ENCODE measurements at regions not wholly inside any gene's neighbourhood (a gene's known extent, or its start where the extent isn't known, plus 50 kb on each side); places are given as distances from the start of the nearest gene placed in this dataset.

DNA sequence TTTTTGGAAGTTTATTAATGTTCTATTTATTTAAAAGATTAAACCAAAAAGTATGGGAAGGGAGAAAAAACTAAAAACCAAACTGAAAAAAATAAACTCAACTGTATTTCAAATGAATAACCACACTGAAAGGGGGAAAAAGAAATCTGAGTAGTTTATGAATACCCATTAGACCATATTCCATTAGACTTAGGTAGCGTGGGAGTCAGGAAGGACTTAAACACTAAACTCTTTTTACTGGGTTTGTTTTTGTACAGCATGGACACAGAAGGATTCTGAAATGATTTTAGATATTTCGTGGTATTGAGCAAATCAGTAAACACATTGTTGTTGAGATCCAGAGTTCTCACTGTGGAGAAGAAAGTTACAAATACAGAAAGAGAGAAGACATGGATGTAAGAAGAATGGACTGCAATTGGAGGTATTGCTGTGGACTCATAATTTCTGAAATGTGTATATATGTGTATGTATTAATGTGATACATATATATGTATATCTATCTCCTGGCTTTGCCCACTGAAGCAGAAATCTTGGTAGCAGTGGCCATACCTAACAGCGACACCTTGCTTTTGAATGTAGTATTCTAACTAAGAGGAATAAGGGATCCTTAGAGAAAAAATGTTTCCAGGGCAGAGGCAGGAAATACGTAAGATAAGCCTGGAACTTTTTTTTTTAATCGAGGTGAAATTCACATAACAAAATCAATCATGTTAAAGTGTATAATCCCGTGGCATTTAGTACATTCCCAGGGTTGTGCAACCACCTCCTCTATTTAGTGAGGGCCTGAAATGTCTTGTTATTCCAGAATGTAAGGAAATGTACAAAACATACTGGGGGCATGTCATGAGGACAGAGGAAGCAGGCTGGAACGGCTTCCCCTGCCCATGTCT, 228.8 kb downstream of the SMARCA2 start:
- ATAC-seq (no peak), DNase-seq (no peak)
- intact Hi-C loops (cut with DNase I): loop anchor here in 1 of 2 donors (10.0 kb wide), 1 partner anchor 89 kb away; no protein-coding TSS in a partner anchor

DNA sequence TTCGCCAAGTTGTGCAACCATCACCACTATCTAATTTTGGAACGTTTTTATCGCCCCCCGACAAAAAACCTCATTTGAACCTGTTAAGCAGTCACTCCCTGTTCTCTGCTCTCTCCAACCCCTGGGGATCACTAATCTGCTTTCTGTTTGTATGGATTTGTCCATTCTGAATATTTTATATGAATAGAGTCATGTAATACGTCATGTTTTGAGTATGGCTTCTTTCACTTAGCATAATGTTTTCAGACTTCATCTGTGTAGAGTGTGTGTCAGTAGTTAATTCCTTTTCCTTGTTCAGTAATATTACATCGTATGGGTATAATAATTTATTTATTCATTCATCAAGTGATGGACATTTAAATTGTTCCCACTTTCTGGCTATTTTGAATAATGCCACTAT, 232.2 kb downstream of the SMARCA2 start:
- intact Hi-C loops (cut with DNase I): loop anchor here in 1 of 2 donors (10.0 kb wide), 1 partner anchor 93 kb away; no protein-coding TSS in a partner anchor
- ATAC-seq (no peak), DNase-seq (no peak)

GRCh38 chr9:2248768-2249265, 233.7 kb downstream of the SMARCA2 start:
- intact Hi-C loops (cut with DNase I): loop anchor here in 1 of 2 donors (10.0 kb wide), 1 partner anchor 94 kb away; no protein-coding TSS in a partner anchor
- DNase-seq (no peak), ATAC-seq (no peak)

DNA sequence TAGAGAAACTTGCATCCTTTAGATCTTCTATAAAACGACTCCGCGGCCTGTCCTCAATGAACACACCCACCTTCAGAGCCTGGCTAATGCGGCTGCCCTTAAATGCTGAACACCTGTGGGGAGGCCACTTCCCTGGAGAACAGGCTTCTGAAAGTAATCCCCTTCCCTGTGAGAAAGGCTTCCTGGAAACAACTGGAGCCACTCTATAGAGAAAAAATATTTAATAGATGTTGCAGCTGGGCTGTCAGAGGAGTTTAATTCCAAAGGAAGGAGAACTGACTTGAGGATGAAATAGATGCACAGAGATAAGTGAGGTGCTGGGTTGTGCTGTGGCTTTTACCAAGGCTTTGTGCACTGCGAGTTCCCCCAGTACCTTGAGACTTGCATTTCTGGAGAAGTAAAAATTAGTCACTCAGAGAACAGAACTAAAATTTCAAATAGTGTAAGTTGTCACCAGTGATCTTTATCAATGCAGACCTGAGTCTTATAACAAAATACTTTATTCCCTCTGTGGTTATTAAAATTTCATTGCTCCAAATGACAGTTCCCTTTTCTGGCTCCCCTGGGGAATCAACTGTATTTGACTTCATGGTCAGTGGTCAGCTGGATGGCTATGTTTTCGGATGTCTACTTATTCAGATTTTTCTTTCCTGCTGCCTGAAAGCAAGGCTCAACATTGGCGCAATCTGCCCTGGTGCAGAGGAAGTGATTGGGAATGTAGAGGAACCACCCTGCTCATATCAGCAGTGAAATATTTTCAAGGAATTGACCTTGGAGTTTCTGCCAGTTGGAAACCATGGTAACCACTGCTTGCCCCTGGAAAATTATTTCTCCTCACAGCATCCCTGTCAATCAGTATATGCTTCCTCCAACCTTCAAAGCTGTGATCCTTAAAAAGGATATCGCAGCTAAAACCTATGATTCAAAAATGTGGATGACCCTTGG, 238.8 kb downstream of the SMARCA2 start:
- intact Hi-C loops (cut with DNase I): no loop called here
- no peak for ATAC-seq

DNA sequence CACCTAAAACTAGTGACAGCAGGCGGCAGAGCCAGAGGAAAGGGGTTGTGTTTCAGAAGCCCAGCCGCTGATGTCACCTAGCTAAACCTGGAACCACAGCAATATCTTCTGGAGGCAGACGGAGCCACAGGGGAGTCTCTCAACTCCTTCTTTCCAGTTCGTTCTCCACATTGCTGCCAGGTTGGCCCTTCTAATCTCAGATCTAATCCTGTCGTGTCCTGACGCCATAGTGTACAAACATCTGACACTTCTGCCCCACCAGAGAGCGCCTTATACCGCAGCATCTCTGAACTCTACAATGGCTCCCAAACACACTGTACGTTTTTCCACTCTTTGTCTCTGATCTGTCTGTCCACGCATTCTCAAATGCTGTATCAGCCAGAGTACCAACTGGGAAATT, 240.0 kb downstream of the SMARCA2 start:
- DNase-seq (no peak), ATAC-seq (peak in 1 of 2 donors; percentile 17)
- intact Hi-C loops (cut with DNase I): no loop called here

More for the DNA sequence above, 238.8 kb downstream of the SMARCA2 start:
- DNase-seq: no peak

GRCh38 chr9:2257248-2257929, 242.2 kb downstream of the SMARCA2 start:
- DNase-seq (no peak), ATAC-seq (no peak)
- intact Hi-C loops (cut with DNase I): no loop called here

DNA sequence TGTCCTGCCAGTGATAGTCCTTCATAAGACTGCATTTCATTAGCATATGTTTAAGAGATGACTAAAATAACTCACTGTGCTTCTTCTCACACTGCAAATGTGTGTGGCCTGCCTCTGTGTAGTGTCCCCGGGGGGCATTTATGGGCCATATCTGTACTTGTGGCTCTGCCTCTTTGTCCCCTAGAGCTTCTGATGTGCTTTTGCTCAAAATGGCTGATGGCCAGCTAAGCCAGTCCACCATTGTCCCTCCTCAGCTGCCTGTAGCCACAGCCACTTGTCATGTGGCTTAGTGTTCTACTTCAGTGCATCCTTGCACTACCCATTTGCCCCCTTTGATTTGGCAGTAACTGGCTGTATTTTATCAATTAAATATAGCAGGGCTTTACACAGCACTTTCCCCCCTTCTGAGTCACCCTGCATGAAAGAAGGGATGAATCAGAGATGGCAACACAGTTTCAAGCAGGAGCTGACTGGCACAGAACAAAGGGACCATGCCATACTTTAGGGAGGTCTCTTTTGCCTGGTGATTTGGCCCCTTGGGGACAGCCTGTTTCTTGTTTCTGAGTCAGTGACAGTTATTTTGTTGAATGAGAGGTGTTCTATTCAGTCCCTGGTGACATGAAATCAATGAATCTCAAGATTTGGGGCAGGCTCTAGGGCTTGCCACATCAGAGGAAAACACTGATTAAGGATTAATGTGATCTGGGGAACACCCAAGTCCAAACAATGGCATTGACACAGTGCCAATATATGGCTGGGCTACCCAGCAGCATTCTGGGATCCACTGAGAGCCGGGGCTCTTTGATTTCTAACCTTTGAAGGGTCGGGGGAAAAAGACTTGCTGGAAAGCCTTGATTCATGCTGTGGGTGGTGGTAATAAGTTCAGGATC, 245.5 kb downstream of the SMARCA2 start:
- ATAC-seq (peak in 1 of 2 donors; percentile 93), DNase-seq (no peak)
- intact Hi-C loops (cut with DNase I): no loop called here

- intact Hi-C loops (cut with DNase I): no loop called here
- ATAC-seq (no peak), DNase-seq (no peak)
These were observed 246.4 kb downstream of the SMARCA2 start for GRCh38 chr9:2261421-2262103.

GRCh38 chr9:2262386-2263071, 247.4 kb downstream of the SMARCA2 start:
- no peak for ATAC-seq

DNA sequence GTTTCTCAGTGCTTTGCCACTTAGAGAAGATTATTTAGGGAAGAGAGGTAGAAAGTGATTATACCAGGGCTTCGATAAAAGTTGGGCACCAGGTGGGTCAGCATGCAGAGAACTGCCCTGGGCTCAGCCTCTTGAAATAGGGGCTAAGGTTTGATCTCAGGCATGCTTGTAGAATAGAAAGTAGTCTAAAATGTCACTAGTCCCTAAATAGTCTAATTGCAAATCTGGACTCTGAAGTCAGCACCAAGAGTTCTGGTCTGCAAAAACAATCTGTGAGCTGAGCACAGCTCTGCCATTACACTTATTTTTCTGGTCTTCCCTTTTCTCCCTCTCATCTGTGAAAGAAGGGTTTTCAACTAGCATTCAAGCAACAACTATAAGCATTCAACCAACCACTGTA, 248.0 kb downstream of the SMARCA2 start:
- no peak for DNase-seq
- intact Hi-C loops (cut with DNase I): no loop called here

More at GRCh38 chr9:2262386-2263071, 247.4 kb downstream of the SMARCA2 start:
- intact Hi-C loops (cut with DNase I): no loop called here
- DNase-seq: no peak

GRCh38 chr9:2263665-2264064, 248.5 kb downstream of the SMARCA2 start:
- intact Hi-C loops (cut with DNase I): no loop called here
- ATAC-seq (no peak), DNase-seq (no peak)

More for the DNA sequence above, 248.0 kb downstream of the SMARCA2 start:
- no peak for ATAC-seq

GRCh38 chr9:2264081-2264480, 248.9 kb downstream of the SMARCA2 start:
- ATAC-seq: no peak
- intact Hi-C loops (cut with DNase I): no loop called here

DNA sequence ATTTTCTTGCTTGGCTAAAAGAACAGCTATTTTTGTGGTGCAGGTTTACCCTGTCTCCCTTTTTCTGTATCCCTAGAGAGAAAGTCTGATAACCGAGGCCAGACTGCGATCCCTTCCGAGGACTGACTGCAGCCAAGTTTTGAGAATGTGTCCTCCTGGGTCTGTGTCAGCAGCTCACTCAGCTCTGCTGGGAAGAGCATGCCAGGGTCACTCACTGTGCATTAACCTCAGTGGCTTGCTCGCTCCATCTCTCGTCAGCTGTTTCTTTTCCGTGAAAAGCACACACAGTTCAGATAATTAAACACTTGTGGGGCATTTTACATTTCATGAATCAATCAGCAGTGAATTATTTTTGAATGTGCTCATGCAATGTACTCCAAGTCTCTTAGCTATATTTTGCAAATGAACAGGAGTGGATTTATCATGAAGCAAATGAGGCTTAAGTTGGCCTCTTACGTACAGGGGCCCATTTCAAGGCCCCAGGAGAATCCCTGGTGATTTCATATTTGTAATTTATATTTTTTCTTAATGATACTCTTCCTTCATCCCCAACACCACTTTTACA, 252.1 kb downstream of the SMARCA2 start:
- ATAC-seq: peak; percentile 94 to 95
- intact Hi-C loops (cut with DNase I): no loop called here
- peak; percentile 48 for DNase-seq

More at GRCh38 chr9:2264081-2264480, 248.9 kb downstream of the SMARCA2 start:
- DNase-seq: no peak

- ATAC-seq (no peak), DNase-seq (no peak)
- intact Hi-C loops (cut with DNase I): no loop called here
These were observed 254.6 kb downstream of the SMARCA2 start for GRCh38 chr9:2269778-2270177.

DNA sequence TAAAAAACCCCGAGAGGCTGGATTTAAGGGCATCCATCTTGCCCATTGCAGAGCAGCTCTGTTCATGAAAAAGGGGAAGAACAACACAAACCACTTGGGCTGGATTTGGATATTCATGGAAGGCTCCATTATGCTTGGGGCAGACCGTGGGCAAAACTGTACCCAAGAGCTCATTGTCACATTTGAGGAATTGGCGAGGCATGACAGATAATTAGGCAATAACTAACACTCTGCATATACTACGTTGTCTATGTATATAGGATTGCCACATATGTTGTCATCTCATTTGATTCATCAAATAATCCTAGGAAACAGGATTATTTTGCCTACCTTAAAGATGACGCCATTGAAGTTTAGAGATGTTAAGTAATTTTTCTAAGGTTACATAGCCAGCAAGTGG, 255.4 kb downstream of the SMARCA2 start:
- DNase-seq (no peak), ATAC-seq (no peak)
- intact Hi-C loops (cut with DNase I): no loop called here

- no peak for DNase-seq
- intact Hi-C loops (cut with DNase I): no loop called here
- ATAC-seq: peak in 1 of 2 donors; percentile 58
These were observed 256.3 kb downstream of the SMARCA2 start for GRCh38 chr9:2271426-2271825.
